ENCODE measurements at regions not wholly inside any gene's neighbourhood (a gene's known extent, or its start where the extent isn't known, plus 50 kb on each side); places are given as distances from the start of the nearest gene placed in this dataset.
"Not testable (repeated sequence)": the region's sequence is repeated elsewhere in the genome, so short reads cannot be mapped to it uniquely, and the experiment has no call there.

DNA sequence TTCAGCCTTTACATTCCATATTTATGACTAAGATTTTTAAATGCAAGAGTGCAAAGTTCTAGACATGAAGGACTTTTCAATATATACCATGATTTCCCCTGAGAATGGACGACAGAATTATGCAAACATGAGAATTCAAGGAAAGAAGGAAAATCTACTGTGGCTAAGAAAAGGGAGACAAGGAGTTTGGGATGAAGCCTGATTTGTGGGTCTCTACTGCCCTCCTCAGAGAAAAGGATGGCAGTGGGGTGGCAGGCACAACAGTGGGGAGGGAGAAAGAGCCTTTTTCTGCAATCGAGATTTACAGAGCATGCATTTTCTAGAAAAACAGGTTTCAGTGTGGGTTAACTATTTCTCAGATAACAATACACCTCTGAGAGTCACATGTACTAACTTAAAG, 466.9 kb upstream of the NRSN1 start:
- Mint-ChIP-seq H3K4me3 (ENCODE audit: low read depth) (no peak overlapping the region), H3K27me3 (no peaks in the 10 kb centered on the region), H3K9me3 (ENCODE audit: low read depth) (no peaks in the 10 kb centered on the region), H3K4me1 (ENCODE audit: low read depth) (peaks cover 38% of the 10 kb centered on the region), H3K36me3 (ENCODE audit: insufficient read depth) (no peaks in the 10 kb centered on the region), H3K27ac (no peak overlapping the region)
- peak; percentile 26 for DNase-seq (ENCODE audit: low spot score, unreplicated experiment)
- TF ChIP-seq, protein P1, sequence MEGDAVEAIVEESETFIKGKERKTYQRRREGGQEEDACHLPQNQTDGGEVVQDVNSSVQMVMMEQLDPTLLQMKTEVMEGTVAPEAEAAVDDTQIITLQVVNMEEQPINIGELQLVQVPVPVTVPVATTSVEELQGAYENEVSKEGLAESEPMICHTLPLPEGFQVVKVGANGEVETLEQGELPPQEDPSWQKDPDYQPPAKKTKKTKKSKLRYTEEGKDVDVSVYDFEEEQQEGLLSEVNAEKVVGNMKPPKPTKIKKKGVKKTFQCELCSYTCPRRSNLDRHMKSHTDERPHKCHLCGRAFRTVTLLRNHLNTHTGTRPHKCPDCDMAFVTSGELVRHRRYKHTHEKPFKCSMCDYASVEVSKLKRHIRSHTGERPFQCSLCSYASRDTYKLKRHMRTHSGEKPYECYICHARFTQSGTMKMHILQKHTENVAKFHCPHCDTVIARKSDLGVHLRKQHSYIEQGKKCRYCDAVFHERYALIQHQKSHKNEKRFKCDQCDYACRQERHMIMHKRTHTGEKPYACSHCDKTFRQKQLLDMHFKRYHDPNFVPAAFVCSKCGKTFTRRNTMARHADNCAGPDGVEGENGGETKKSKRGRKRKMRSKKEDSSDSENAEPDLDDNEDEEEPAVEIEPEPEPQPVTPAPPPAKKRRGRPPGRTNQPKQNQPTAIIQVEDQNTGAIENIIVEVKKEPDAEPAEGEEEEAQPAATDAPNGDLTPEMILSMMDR (IDR thresholded peaks at IDR 0.05; ENCODE audit: unreplicated experiment): peak; percentile 86

DNA sequence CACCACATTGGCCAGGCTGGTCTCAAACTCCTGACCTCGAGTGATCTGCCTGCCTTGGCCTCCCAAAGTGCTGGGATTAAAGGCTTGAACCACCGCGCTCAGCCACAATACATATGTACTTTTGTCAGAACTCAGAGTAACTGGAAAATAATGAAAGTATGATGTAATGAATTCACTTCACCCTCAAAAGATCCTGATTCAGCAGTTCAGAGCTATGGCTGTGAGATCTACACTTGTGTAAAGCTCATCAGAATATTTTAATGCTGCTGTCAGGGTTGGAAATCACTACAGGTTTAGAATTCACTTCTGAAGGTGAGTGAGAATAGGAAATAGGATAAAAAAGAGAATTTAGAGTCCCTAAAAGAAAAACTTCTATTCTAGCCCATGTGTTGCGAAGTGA, 464.5 kb upstream of the NRSN1 start:
- Mint-ChIP-seq H3K27ac (no peak overlapping the region), H3K9me3 (ENCODE audit: low read depth) (peaks cover 3% of the 10 kb centered on the region), H3K36me3 (ENCODE audit: insufficient read depth) (no peaks in the 10 kb centered on the region), H3K4me1 (ENCODE audit: low read depth) (peaks cover 22% of the 10 kb centered on the region), H3K4me3 (ENCODE audit: low read depth) (no peak overlapping the region), H3K27me3 (no peaks in the 10 kb centered on the region)
- TF ChIP-seq, protein P1 (IDR thresholded peaks at IDR 0.05; ENCODE audit: unreplicated experiment): no peak
- DNase-seq (ENCODE audit: low spot score, unreplicated experiment): no peak

DNA sequence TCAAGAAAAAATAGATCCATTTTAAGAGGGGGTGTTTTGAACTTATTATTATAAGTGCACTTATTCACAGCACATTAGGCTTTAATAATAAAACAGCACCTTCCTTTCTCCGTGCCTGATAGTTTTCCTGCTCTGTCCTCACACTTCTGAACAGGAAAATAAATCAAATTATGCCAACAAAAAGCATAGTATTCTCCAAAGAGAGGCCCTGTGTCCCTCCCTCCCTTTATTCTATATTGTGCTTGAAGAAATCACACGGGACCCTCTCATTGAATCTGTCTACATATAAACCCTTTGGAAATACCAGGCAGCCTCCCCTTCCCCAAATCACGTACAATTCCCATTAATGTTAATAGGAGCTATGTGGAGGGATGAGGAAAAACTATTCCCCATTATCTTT, 462.9 kb upstream of the NRSN1 start:
- H3K4me1 Mint-ChIP-seq (ENCODE audit: low read depth): peaks cover 11% of the 10 kb centered on the region
- H3K27me3 Mint-ChIP-seq: no peaks in the 10 kb centered on the region
- no peak overlapping the region for H3K27ac Mint-ChIP-seq
- H3K9me3 Mint-ChIP-seq (ENCODE audit: low read depth): peaks cover 15% of the 10 kb centered on the region
- no peak for DNase-seq (ENCODE audit: low spot score, unreplicated experiment)
- TF ChIP-seq, protein P1 (IDR thresholded peaks at IDR 0.05; ENCODE audit: unreplicated experiment): no peak
- no peaks in the 10 kb centered on the region for H3K36me3 Mint-ChIP-seq (ENCODE audit: insufficient read depth)
- no peak overlapping the region for H3K4me3 Mint-ChIP-seq (ENCODE audit: low read depth)

DNA sequence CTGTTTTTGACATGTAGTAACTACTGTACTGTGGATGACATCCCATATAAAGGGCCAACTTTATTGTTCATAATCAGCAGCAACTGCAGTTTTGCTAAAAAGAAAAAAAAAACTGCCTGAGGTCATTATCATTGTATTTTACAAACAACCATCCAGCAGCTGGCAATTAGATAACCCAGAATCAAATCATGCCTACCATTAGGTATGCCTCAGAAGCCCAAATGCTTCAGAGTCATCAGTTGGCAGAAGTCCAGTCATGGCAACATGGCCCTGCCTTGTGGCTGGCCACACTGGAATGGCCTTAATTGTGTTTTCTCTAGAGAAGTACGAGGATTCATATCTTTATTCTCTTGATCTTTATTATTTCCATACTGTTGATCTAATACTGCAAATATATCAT, 462.4 kb upstream of the NRSN1 start:
- no peak for DNase-seq (ENCODE audit: low spot score, unreplicated experiment)
- TF ChIP-seq, protein P1 (IDR thresholded peaks at IDR 0.05; ENCODE audit: unreplicated experiment): no peak
- peaks cover 15% of the 10 kb centered on the region for H3K9me3 Mint-ChIP-seq (ENCODE audit: low read depth)
- H3K27ac Mint-ChIP-seq: no peak overlapping the region
- no peaks in the 10 kb centered on the region for H3K36me3 Mint-ChIP-seq (ENCODE audit: insufficient read depth)
- H3K4me1 Mint-ChIP-seq (ENCODE audit: low read depth): peaks cover 8% of the 10 kb centered on the region
- no peak overlapping the region for H3K4me3 Mint-ChIP-seq (ENCODE audit: low read depth)
- H3K27me3 Mint-ChIP-seq: no peaks in the 10 kb centered on the region

DNA sequence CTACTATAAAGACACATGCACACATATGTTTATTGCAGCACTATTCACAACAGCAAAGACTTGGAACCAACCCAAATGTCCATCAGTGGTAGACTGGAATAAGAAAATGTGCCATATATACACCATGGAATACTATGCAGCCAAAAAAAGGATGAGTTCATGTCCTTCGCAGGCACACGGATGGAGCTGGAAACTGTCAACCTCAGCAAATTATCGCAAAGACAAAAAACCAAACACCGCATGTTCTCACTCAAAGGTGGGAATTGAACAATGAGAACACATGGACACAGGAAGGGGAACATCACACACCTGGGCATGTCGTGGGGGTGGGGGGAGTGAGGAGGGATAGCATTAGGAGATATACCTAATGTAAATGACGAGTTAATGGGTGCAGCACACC, 460.1 kb upstream of the NRSN1 start:
- H3K27me3 Mint-ChIP-seq; H3K27ac Mint-ChIP-seq; DNase-seq (ENCODE audit: low spot score, unreplicated experiment); H3K36me3 Mint-ChIP-seq (ENCODE audit: insufficient read depth); H3K4me3 Mint-ChIP-seq (ENCODE audit: low read depth); H3K4me1 Mint-ChIP-seq (ENCODE audit: low read depth): not testable (repeated sequence)
- H3K9me3 Mint-ChIP-seq (ENCODE audit: low read depth): peaks cover 29% of the 10 kb centered on the region

DNA sequence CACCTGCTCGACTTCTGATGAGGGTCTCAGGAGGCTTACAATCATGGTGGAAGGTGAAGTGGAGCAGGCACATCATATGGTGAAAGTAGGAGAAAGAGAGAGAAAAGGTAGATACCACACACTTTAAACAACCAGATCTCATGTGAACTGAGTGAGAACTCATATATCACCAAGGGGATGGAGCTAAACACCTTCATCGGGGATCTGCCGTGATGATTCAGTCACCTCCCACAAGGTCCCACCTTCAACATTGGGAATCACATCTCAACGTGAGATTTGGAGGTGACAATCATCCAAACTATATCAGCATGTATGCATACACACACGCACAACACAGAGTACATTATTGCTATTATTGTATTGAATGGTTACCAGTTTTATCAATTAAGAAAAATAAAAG, 453.3 kb upstream of the NRSN1 start:
- TF ChIP-seq, protein P1 (IDR thresholded peaks at IDR 0.05; ENCODE audit: unreplicated experiment): no peak
- Mint-ChIP-seq H3K9me3 (ENCODE audit: low read depth) (peaks cover 50% of the 10 kb centered on the region), H3K27me3 (no peaks in the 10 kb centered on the region), H3K4me3 (ENCODE audit: low read depth) (no peak overlapping the region), H3K4me1 (ENCODE audit: low read depth) (no peaks in the 10 kb centered on the region), H3K36me3 (ENCODE audit: insufficient read depth) (peaks cover 7% of the 10 kb centered on the region), H3K27ac (no peak overlapping the region)
- no peak for DNase-seq (ENCODE audit: low spot score, unreplicated experiment)

Measured in progenitor cell of endocrine pancreas (in vitro differentiated cells).